ENCODE measurements at regions not wholly inside any gene's neighbourhood (a gene's known extent, or its start where the extent isn't known, plus 50 kb on each side); places are given as distances from the start of the nearest gene placed in this dataset.

DNA sequence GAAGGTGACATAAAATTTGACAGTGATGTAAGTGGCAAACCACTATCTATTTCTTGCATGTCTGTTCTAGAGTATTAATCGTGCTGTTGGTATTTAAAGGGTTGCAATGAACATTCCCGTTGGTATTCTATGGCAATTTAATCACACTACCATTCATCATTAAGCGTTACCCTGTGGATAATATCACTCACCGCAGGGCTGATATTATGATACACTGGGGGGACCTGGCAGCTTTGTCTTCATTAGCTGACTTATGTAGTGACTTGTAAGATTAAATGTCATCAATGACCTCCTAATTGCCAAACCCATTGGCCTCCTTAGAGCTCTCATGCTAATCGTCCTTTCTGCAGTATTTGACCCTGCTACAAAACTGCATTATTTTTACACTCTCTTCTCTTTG, 624.5 kb upstream of the VSTM2A start:
- CTCF ChIA-PET = no interaction called here
- no peak overlapping the region for H3K27ac Mint-ChIP-seq
- H3K4me1 Mint-ChIP-seq = no peaks in the 10 kb centered on the region
- no peak for DNase-seq
- H3K9me3 Mint-ChIP-seq = peaks cover 23% of the 10 kb centered on the region
- no peak overlapping the region for H3K4me3 Mint-ChIP-seq
- no peaks in the 10 kb centered on the region for H3K36me3 Mint-ChIP-seq (ENCODE audit: low read depth)
- H3K27me3 Mint-ChIP-seq = no peaks in the 10 kb centered on the region
- POLR2A ChIA-PET = no interaction called here

GRCh38 chr7:53920011-53920410, 622.2 kb upstream of the VSTM2A start:
- no peaks in the 10 kb centered on the region for H3K4me1 Mint-ChIP-seq
- POLR2A ChIA-PET = no interaction called here
- no peaks in the 10 kb centered on the region for H3K36me3 Mint-ChIP-seq (ENCODE audit: low read depth)
- no peak overlapping the region for H3K27ac Mint-ChIP-seq
- no peak overlapping the region for H3K4me3 Mint-ChIP-seq
- no peaks in the 10 kb centered on the region for H3K27me3 Mint-ChIP-seq
- no peak for DNase-seq
- H3K9me3 Mint-ChIP-seq = peaks cover 27% of the 10 kb centered on the region
- CTCF ChIA-PET = interaction anchor here (0.7 kb wide), 1 partner anchor 347 kb away, joined by 3 read pairs; no protein-coding TSS in a partner anchor

GRCh38 chr7:53940483-53940882, 601.7 kb upstream of the VSTM2A start:
- DNase-seq = no peak
- Mint-ChIP-seq H3K27me3 (no peaks in the 10 kb centered on the region), H3K4me1 (no peaks in the 10 kb centered on the region), H3K4me3 (no peak overlapping the region), H3K27ac (no peak overlapping the region), H3K36me3 (ENCODE audit: low read depth) (no peaks in the 10 kb centered on the region), H3K9me3 (peaks cover 10% of the 10 kb centered on the region)
- ChIA-PET CTCF (no interaction called here), POLR2A (no interaction called here)

GRCh38 chr7:53947732-53948131, 594.4 kb upstream of the VSTM2A start:
- H3K9me3 Mint-ChIP-seq = peaks cover 7% of the 10 kb centered on the region
- DNase-seq = no peak
- no peaks in the 10 kb centered on the region for H3K4me1 Mint-ChIP-seq
- no peak overlapping the region for H3K4me3 Mint-ChIP-seq
- H3K27me3 Mint-ChIP-seq = no peaks in the 10 kb centered on the region
- CTCF ChIA-PET = no interaction called here
- H3K27ac Mint-ChIP-seq = no peak overlapping the region
- POLR2A ChIA-PET = no interaction called here
- H3K36me3 Mint-ChIP-seq (ENCODE audit: low read depth) = no peaks in the 10 kb centered on the region

- Mint-ChIP-seq H3K27ac (no peak overlapping the region), H3K27me3 (no peaks in the 10 kb centered on the region), H3K4me1 (no peaks in the 10 kb centered on the region), H3K4me3 (no peak overlapping the region), H3K9me3 (peaks cover 10% of the 10 kb centered on the region), H3K36me3 (ENCODE audit: low read depth) (no peaks in the 10 kb centered on the region)
- CTCF ChIA-PET = no interaction called here
- no peak for DNase-seq
- POLR2A ChIA-PET = no interaction called here
These were observed 576.5 kb upstream of the VSTM2A start for GRCh38 chr7:53965716-53966115.

- Mint-ChIP-seq H3K4me1 (no peaks in the 10 kb centered on the region), H3K9me3 (peaks cover 18% of the 10 kb centered on the region), H3K27ac (no peak overlapping the region), H3K27me3 (no peaks in the 10 kb centered on the region), H3K36me3 (ENCODE audit: low read depth) (no peaks in the 10 kb centered on the region), H3K4me3 (no peak overlapping the region)
- ChIA-PET POLR2A (no interaction called here), CTCF (interaction anchor here (0.6 kb wide), 1 partner anchor 129 kb away, joined by 4 read pairs; no protein-coding TSS in a partner anchor)
- DNase-seq = no peak
These were observed 558.7 kb upstream of the VSTM2A start for GRCh38 chr7:53983480-53983879.

- Mint-ChIP-seq H3K4me3 (no peak overlapping the region), H3K4me1 (no peaks in the 10 kb centered on the region), H3K27me3 (no peaks in the 10 kb centered on the region), H3K27ac (no peak overlapping the region), H3K9me3 (peaks cover 18% of the 10 kb centered on the region), H3K36me3 (ENCODE audit: low read depth) (no peaks in the 10 kb centered on the region)
- DNase-seq = no peak
- CTCF ChIA-PET = no interaction called here
- POLR2A ChIA-PET = no interaction called here
These were observed 557.4 kb upstream of the VSTM2A start for GRCh38 chr7:53984776-53985175.

GRCh38 chr7:53988376-53988775, 553.8 kb upstream of the VSTM2A start:
- H3K36me3 Mint-ChIP-seq (ENCODE audit: low read depth) = no peaks in the 10 kb centered on the region
- H3K9me3 Mint-ChIP-seq = peaks cover 22% of the 10 kb centered on the region
- H3K27me3 Mint-ChIP-seq = no peaks in the 10 kb centered on the region
- DNase-seq = no peak
- no peak overlapping the region for H3K4me3 Mint-ChIP-seq
- ChIA-PET CTCF (no interaction called here), POLR2A (no interaction called here)
- H3K4me1 Mint-ChIP-seq = no peaks in the 10 kb centered on the region
- H3K27ac Mint-ChIP-seq = no peak overlapping the region

DNA sequence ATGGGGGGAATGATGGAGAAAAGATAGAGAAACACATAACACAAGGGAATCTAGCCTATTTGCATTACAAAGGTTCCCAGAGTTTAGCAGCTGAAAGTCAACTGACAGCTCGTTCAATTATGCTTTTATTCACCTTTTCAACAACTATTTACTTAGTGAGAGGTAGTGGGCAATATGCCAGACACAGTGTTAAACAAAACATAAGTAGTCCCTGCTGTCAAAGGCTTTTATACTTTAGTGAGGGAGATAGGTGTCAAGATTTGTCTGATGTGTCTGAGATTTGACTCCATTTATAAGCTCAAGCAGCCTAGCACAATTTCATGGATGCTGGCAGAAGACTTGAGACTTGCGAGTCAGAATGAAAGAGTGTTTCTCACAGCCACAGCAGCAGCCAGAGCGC, 549.0 kb upstream of the VSTM2A start:
- no peaks in the 10 kb centered on the region for H3K4me1 Mint-ChIP-seq
- peaks cover 7% of the 10 kb centered on the region for H3K9me3 Mint-ChIP-seq
- DNase-seq = no peak
- ChIA-PET CTCF (no interaction called here), POLR2A (no interaction called here)
- no peak overlapping the region for H3K27ac Mint-ChIP-seq
- no peak overlapping the region for H3K4me3 Mint-ChIP-seq
- H3K36me3 Mint-ChIP-seq (ENCODE audit: low read depth) = no peaks in the 10 kb centered on the region
- H3K27me3 Mint-ChIP-seq = no peaks in the 10 kb centered on the region

DNA sequence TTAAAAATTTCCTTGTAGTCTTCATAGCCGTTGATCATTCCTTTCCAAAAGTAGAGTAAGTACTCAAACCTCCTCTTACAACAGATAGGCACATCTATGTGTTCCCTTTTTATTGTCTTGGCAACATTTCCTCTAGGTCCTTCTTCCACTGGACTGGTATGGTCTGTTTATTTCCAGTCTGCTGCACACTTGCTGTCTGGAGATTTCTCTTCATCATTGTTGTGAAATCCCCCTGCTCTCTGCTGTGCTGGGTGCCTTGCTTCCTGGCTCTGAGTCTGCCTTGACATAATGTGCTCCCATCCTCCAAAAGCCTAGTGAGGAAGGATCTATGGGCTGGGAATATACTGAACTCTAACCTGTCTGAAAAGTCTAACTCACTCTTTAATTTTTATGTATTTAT, 545.3 kb upstream of the VSTM2A start:
- H3K36me3 Mint-ChIP-seq (ENCODE audit: low read depth) = no peaks in the 10 kb centered on the region
- peaks cover 5% of the 10 kb centered on the region for H3K9me3 Mint-ChIP-seq
- ChIA-PET POLR2A (no interaction called here), CTCF (no interaction called here)
- H3K27me3 Mint-ChIP-seq = no peaks in the 10 kb centered on the region
- H3K4me3 Mint-ChIP-seq = no peak overlapping the region
- no peak overlapping the region for H3K27ac Mint-ChIP-seq
- no peaks in the 10 kb centered on the region for H3K4me1 Mint-ChIP-seq
- DNase-seq = no peak

GRCh38 chr7:54014765-54015164, 527.4 kb upstream of the VSTM2A start:
- ChIA-PET POLR2A (no interaction called here), CTCF (no interaction called here)
- no peaks in the 10 kb centered on the region for H3K27me3 Mint-ChIP-seq
- no peaks in the 10 kb centered on the region for H3K4me1 Mint-ChIP-seq
- H3K9me3 Mint-ChIP-seq = peaks cover 17% of the 10 kb centered on the region
- H3K36me3 Mint-ChIP-seq (ENCODE audit: low read depth) = no peaks in the 10 kb centered on the region
- H3K4me3 Mint-ChIP-seq = no peak overlapping the region
- H3K27ac Mint-ChIP-seq = no peak overlapping the region
- no peak for DNase-seq

- POLR2A ChIA-PET = no interaction called here
- Mint-ChIP-seq H3K4me1 (no peaks in the 10 kb centered on the region), H3K27me3 (no peaks in the 10 kb centered on the region), H3K4me3 (no peak overlapping the region), H3K36me3 (ENCODE audit: low read depth) (no peaks in the 10 kb centered on the region), H3K27ac (no peak overlapping the region), H3K9me3 (peaks cover 16% of the 10 kb centered on the region)
- CTCF ChIA-PET = no interaction called here
- no peak for DNase-seq
These were observed 526.9 kb upstream of the VSTM2A start for GRCh38 chr7:54015251-54015650.

- ChIA-PET CTCF (no interaction called here), POLR2A (no interaction called here)
- H3K4me3 Mint-ChIP-seq = no peak overlapping the region
- H3K4me1 Mint-ChIP-seq = no peaks in the 10 kb centered on the region
- H3K27ac Mint-ChIP-seq = no peak overlapping the region
- H3K36me3 Mint-ChIP-seq (ENCODE audit: low read depth) = no peaks in the 10 kb centered on the region
- peaks cover 12% of the 10 kb centered on the region for H3K9me3 Mint-ChIP-seq
- no peak for DNase-seq
- no peaks in the 10 kb centered on the region for H3K27me3 Mint-ChIP-seq
These were observed 504.3 kb upstream of the VSTM2A start for GRCh38 chr7:54037873-54038272.

DNA sequence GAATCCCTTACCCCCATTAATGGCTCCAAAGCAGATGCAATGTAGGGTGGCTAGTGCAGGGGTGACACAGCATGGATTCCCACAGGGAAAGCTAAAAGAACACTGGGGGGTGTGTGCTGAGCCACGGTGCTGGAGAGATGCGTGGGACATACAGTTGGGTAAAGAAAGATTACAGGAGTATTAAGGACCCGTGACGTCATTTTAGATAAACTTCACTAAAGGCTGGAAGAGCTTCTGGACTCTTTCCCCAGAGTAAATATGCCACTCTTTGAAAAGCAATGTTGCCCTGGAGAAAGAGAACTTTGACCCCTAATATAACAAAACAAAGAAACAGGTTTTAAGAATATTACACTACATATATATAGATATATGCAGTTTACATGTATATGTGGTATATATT, 481.5 kb upstream of the VSTM2A start:
- H3K36me3 Mint-ChIP-seq (ENCODE audit: low read depth) = no peaks in the 10 kb centered on the region
- no peaks in the 10 kb centered on the region for H3K4me1 Mint-ChIP-seq
- H3K27me3 Mint-ChIP-seq = no peaks in the 10 kb centered on the region
- DNase-seq = no peak
- no peak overlapping the region for H3K4me3 Mint-ChIP-seq
- ChIA-PET CTCF (no interaction called here), POLR2A (no interaction called here)
- no peak overlapping the region for H3K27ac Mint-ChIP-seq
- peaks cover 9% of the 10 kb centered on the region for H3K9me3 Mint-ChIP-seq

GRCh38 chr7:54066643-54067042, 475.5 kb upstream of the VSTM2A start:
- no peaks in the 10 kb centered on the region for H3K27me3 Mint-ChIP-seq
- ChIA-PET CTCF (no interaction called here), POLR2A (no interaction called here)
- H3K27ac Mint-ChIP-seq = no peak overlapping the region
- peaks cover 10% of the 10 kb centered on the region for H3K9me3 Mint-ChIP-seq
- no peaks in the 10 kb centered on the region for H3K4me1 Mint-ChIP-seq
- no peak overlapping the region for H3K4me3 Mint-ChIP-seq
- no peak for DNase-seq
- no peaks in the 10 kb centered on the region for H3K36me3 Mint-ChIP-seq (ENCODE audit: low read depth)
